Liver (tissue), 8 donors: ENCODE measurements at regions not wholly inside any gene's neighbourhood (a gene's known extent, or its start where the extent isn't known, plus 50 kb on each side); places are given as distances from the start of the nearest gene placed in this dataset.

Source experiments
- DNase-seq: peaks from one replicate; pipeline ENCODE4 v3.0.0-alpha.2; 2017; ENCODE audit warnings: low spot score
- H3K27ac ChIP-seq, 2 donors: one replicate each; pipeline ENCODE4 v1.7.0; 2013; ENCODE audit warnings: inconsistent platforms in 2 of 2, low read length in 2 of 2, control low read depth in 1 of 2, low read depth in 1 of 2, mild to moderate bottlenecking in 1 of 2
- H3K27me3 ChIP-seq, 4 donors: one replicate each; pipeline versions ENCODE4 v1.6.1 to v1.7.0; 2013; ENCODE audit warnings: low read length in 3 of 4, inconsistent platforms in 1 of 4, mild to moderate bottlenecking in 1 of 4, moderate library complexity in 1 of 4; ENCODE audit not compliant: control insufficient read depth in 4 of 4, insufficient read depth in 4 of 4
- H3K36me3 ChIP-seq, 4 donors: one replicate each; pipeline versions ENCODE4 v1.6.1 to v1.7.0; 2013; ENCODE audit warnings: low read length in 3 of 4, mild to moderate bottlenecking in 3 of 4, low read depth in 1 of 4, moderate library complexity in 1 of 4; ENCODE audit not compliant: control insufficient read depth in 4 of 4, insufficient read depth in 3 of 4
- H3K4me1 ChIP-seq, 4 donors: one replicate each; pipeline versions ENCODE4 v1.6.1 to v1.7.0; 2013; ENCODE audit warnings: low read length in 3 of 4, mild to moderate bottlenecking in 3 of 4, moderate library complexity in 1 of 4; ENCODE audit not compliant: control insufficient read depth in 4 of 4, insufficient read depth in 4 of 4
- H3K4me3 ChIP-seq, 3 donors: one replicate each; pipeline versions ENCODE4 v1.6.1 to v1.7.0; 2013; ENCODE audit warnings: low read length in 3 of 3, control low read depth in 1 of 3, low read depth in 1 of 3, mild to moderate bottlenecking in 1 of 3
- H3K9ac ChIP-seq, 2 donors: one replicate each; pipeline ENCODE4 v1.7.0; 2013; ENCODE audit warnings: low read length in 2 of 2, mild to moderate bottlenecking in 2 of 2, moderate library complexity in 2 of 2, control low read depth in 1 of 2, low read depth in 1 of 2
- H3K9me3 ChIP-seq, 4 donors: one replicate each; pipeline versions ENCODE4 v1.6.1 to v1.7.0; 2013; ENCODE audit warnings: low read length in 3 of 4; ENCODE audit not compliant: control insufficient read depth in 4 of 4
- ATF3 ChIP-seq: IDR thresholded peaks from 2 replicates; pipeline ENCODE4 v1.6.1; 2016; ENCODE audit warnings: antibody characterized with exemption
- CTCF ChIP-seq: fragments of 150-350 bp; IDR thresholded peaks from 2 replicates; pipeline ENCODE4 v1.5.1; 2017; ENCODE audit warnings: improper control_type of control experiment, low read depth, low read length; ENCODE audit not compliant: missing input control
- EGR1 ChIP-seq, 2 donors: IDR thresholded peaks; 2 replicates each; pipeline ENCODE4 v1.6.1; 2016 to 2018; ENCODE audit warnings: antibody characterized with exemption in 2 of 2, low read depth in 2 of 2
- FOXA1 ChIP-seq: IDR thresholded peaks from 2 replicates; pipeline ENCODE4 v1.6.1; 2016; ENCODE audit warnings: antibody characterized with exemption
- FOXA2 ChIP-seq: IDR thresholded peaks from 2 replicates; pipeline ENCODE4 v1.6.1; 2016; ENCODE audit warnings: antibody characterized with exemption
- GABPA ChIP-seq, 2 donors: IDR thresholded peaks in 1 of 2; conservative IDR thresholded peaks in 1 of 2; 2 replicates each; pipeline ENCODE4 v1.6.1; 2016; ENCODE audit warnings: antibody characterized with exemption in 2 of 2, mild to moderate bottlenecking in 1 of 2, moderate library complexity in 1 of 2
- HNF4A ChIP-seq, 2 donors: conservative IDR thresholded peaks; 2 replicates each; pipeline ENCODE4 v1.6.1; 2016; ENCODE audit warnings: antibody characterized with exemption in 2 of 2, mild to moderate bottlenecking in 2 of 2
- HNF4G ChIP-seq: IDR thresholded peaks from 2 replicates; pipeline ENCODE4 v1.6.1; 2016; ENCODE audit warnings: antibody characterized with exemption
- JUND ChIP-seq, 2 donors: IDR thresholded peaks; 2 replicates each; pipeline ENCODE4 v1.6.1; 2016; ENCODE audit warnings: antibody characterized with exemption in 2 of 2
- MAX ChIP-seq: IDR thresholded peaks from 2 replicates; pipeline ENCODE4 v1.6.1; 2016; ENCODE audit warnings: antibody characterized with exemption
- NR2F2 ChIP-seq: IDR thresholded peaks from 2 replicates; pipeline ENCODE4 v1.6.1; 2016; ENCODE audit warnings: antibody characterized with exemption
- RAD21 ChIP-seq, 2 donors: IDR thresholded peaks; 2 replicates each; pipeline ENCODE4 v1.6.1; 2016; ENCODE audit warnings: antibody characterized with exemption in 2 of 2, mild to moderate bottlenecking in 2 of 2
- REST ChIP-seq: IDR thresholded peaks from 2 replicates; pipeline ENCODE4 v1.6.1; 2016; ENCODE audit warnings: antibody characterized with exemption, mild to moderate bottlenecking
- RXRA ChIP-seq, 2 donors: IDR thresholded peaks; 2 replicates each; pipeline ENCODE4 v1.6.1; 2017 to 2018; ENCODE audit warnings: antibody characterized with exemption in 2 of 2, mild to moderate bottlenecking in 1 of 2
- SP1 ChIP-seq: IDR thresholded peaks from 2 replicates; pipeline ENCODE4 v1.6.1; 2018; ENCODE audit warnings: antibody characterized with exemption, mild to moderate bottlenecking
- TAF1 ChIP-seq: conservative IDR thresholded peaks from 2 replicates; pipeline ENCODE4 v1.6.1; 2016; ENCODE audit warnings: antibody characterized with exemption, mild to moderate bottlenecking
- YY1 ChIP-seq: IDR thresholded peaks from 2 replicates; pipeline ENCODE4 v1.6.1; 2016; ENCODE audit warnings: antibody characterized with exemption, mild to moderate bottlenecking
- ZBTB33 ChIP-seq: IDR thresholded peaks from 2 replicates; pipeline ENCODE4 v1.6.1; 2016; ENCODE audit warnings: antibody characterized with exemption
- WGBS: extraction: QIAGEN DNeasy Blood & Tissue Kit; methylation state at CpG from one replicate; pipeline ENCODE4 v1.1.7; 2013; 5-methylcytosine and 5-hydroxymethylcytosine counted together
- donor health status: healthy.
- donor health status: healthy.
- donor health status: healthy.
- donor health status: healthy.
- donor health status: healthy.

- no peak for DNase-seq
- peaks cover 1 to 13% (median 11%) of the 10 kb centered on the region in 4 donors for H3K9me3 ChIP-seq
- no peak overlapping the region for H3K4me3 ChIP-seq
- H3K9ac ChIP-seq, result no peak overlapping the region
- no peak overlapping the region for H3K27ac ChIP-seq
- H3K27me3 ChIP-seq, result peaks cover 0 to 3% (median 0%) of the 10 kb centered on the region in 4 donors
- no peaks in the 10 kb centered on the region for H3K4me1 ChIP-seq
- no peaks in the 10 kb centered on the region for H3K36me3 ChIP-seq
- TF ChIP-seq REST, result no peak
- 88% methylated on average over 14 of the region's 14 CpGs for WGBS
Observed at GRCh38 chr7:1361016-1361755, 98.1 kb downstream of the MICALL2 start.

GRCh38 chr7:1361756-1362125, 97.5 kb downstream of the MICALL2 start:
- Histone ChIP-seq H3K4me1 (no peaks in the 10 kb centered on the region), H3K27me3 (peaks cover 0 to 3% (median under 1%) of the 10 kb centered on the region in 4 donors), H3K36me3 (no peaks in the 10 kb centered on the region), H3K4me3 (no peak overlapping the region), H3K9ac (no peak overlapping the region), H3K9me3 (peaks cover 1 to 14% (median 11%) of the 10 kb centered on the region in 4 donors), H3K27ac (no peak overlapping the region)
- no peak for DNase-seq
- TF ChIP-seq RAD21 (IDR thresholded peaks at IDR 0.05), result no peak
- TF ChIP-seq REST, result no peak
- TF ChIP-seq MAX, result no peak
- no peak for TF ChIP-seq FOXA1
- no peak for TF ChIP-seq CTCF
- no peak for TF ChIP-seq YY1
- TF ChIP-seq SP1, result no peak
- no peak for TF ChIP-seq ATF3
- TF ChIP-seq GABPA (IDR thresholded peaks at IDR 0.05 in 1 of 2, conservative IDR thresholded peaks at IDR 0.05 in 1 of 2), result no peak
- no peak for TF ChIP-seq ZBTB33
- no peak for TF ChIP-seq JUND (IDR thresholded peaks at IDR 0.05)
- TF ChIP-seq HNF4G, result no peak
- no peak for TF ChIP-seq RXRA (IDR thresholded peaks at IDR 0.05)
- TF ChIP-seq EGR1 (IDR thresholded peaks at IDR 0.05; ENCODE audit: low read depth in 2 of 2), result no peak
- no peak for TF ChIP-seq HNF4A (conservative IDR thresholded peaks at IDR 0.05)
- no peak for TF ChIP-seq FOXA2
- TF ChIP-seq TAF1, result no peak
- no peak for TF ChIP-seq NR2F2
- WGBS, result 56% methylated on average over 13 of the region's 13 CpGs
